Brain microvascular endothelial cell (primary cell): ENCODE measurements at regions not wholly inside any gene's neighbourhood (a gene's known extent, or its start where the extent isn't known, plus 50 kb on each side); places are given as distances from the start of the nearest gene placed in this dataset.
"Not testable (repeated sequence)": the region's sequence is repeated elsewhere in the genome, so short reads cannot be mapped to it uniquely, and the experiment has no call there.

Source experiments
- DNase-seq: peaks from one replicate; pipeline ENCODE4 v3.0.0-alpha.2; 2020
- H3K27ac ChIP-seq: fragments of 250-450 bp; sonication (Bioruptor Pico); 2 replicates; pipeline ENCODE4 v1.5.1; 2020; ENCODE audit warnings: mild to moderate bottlenecking, moderate library complexity
- H3K27me3 ChIP-seq: fragments of 250-450 bp; sonication (Bioruptor Pico); replicated peaks from 2 replicates; pipeline ENCODE4 v1.5.1; 2020; ENCODE audit warnings: mild to moderate bottlenecking
- H3K36me3 ChIP-seq: fragments of 250-450 bp; sonication (Bioruptor Pico); replicated peaks from 2 replicates; pipeline ENCODE4 v1.5.1; 2020; ENCODE audit warnings: mild to moderate bottlenecking
- H3K4me3 ChIP-seq: 2 replicates; pipeline ENCODE4 v1.5.1; 2011; ENCODE audit warnings: low read depth, mild to moderate bottlenecking, control low read depth, low read length, moderate library complexity
- CTCF ChIP-seq: IDR thresholded peaks from 2 replicates; pipeline ENCODE4 v1.5.1; 2011; ENCODE audit warnings: low read depth, mild to moderate bottlenecking, moderate library complexity, low read length, control low read depth, inconsistent platforms; ENCODE audit errors: missing control alignments
- in situ Hi-C: cut with HindIII; loops from 2 replicates; pipeline ENCODE4 v1.10.0; 2017; ENCODE audit warnings: low sequenced_read_pairs, low pct_ligation_motif_present

- H3K36me3 ChIP-seq = no peaks in the 10 kb centered on the region
- in situ Hi-C loops = no loop called here
- H3K4me3 ChIP-seq = no peak overlapping the region
- no peak for DNase-seq
- no peak for TF ChIP-seq CTCF
- no peaks in the 10 kb centered on the region for H3K27me3 ChIP-seq
- no peak overlapping the region for H3K27ac ChIP-seq
Observed at GRCh38 chr2:224173933-224174332, 134.8 kb upstream of the SERPINE2 start.

- H3K4me3 ChIP-seq = no peak overlapping the region
- DNase-seq = no peak
- no peak for TF ChIP-seq CTCF
- in situ Hi-C loops = no loop called here
- no peak overlapping the region for H3K27ac ChIP-seq
- H3K27me3 ChIP-seq = no peaks in the 10 kb centered on the region
- H3K36me3 ChIP-seq = no peaks in the 10 kb centered on the region
Observed at GRCh38 chr2:224173210-224173609, 134.1 kb upstream of the SERPINE2 start.

- no peak overlapping the region for H3K4me3 ChIP-seq
- no peaks in the 10 kb centered on the region for H3K36me3 ChIP-seq
- DNase-seq = no peak
- no peak overlapping the region for H3K27ac ChIP-seq
- in situ Hi-C loops = no loop called here
- no peak for TF ChIP-seq CTCF
- H3K27me3 ChIP-seq = no peaks in the 10 kb centered on the region
Observed at GRCh38 chr2:224171226-224171625, 132.1 kb upstream of the SERPINE2 start.

- no peak for DNase-seq
- Histone ChIP-seq H3K36me3 (no peaks in the 10 kb centered on the region), H3K27ac (no peak overlapping the region), H3K4me3 (no peak overlapping the region), H3K27me3 (no peaks in the 10 kb centered on the region)
- TF ChIP-seq CTCF = no peak
- in situ Hi-C loops = no loop called here
Observed at GRCh38 chr2:224169847-224170246, 130.8 kb upstream of the SERPINE2 start.

GRCh38 chr2:224167781-224168180 is 128.7 kb upstream of the SERPINE2 start:
- H3K36me3 ChIP-seq, in situ Hi-C loops, H3K27ac ChIP-seq, DNase-seq, H3K4me3 ChIP-seq, H3K27me3 ChIP-seq: not testable (repeated sequence)

- no peak overlapping the region for H3K4me3 ChIP-seq
- H3K36me3 ChIP-seq = no peaks in the 10 kb centered on the region
- in situ Hi-C loops = no loop called here
- TF ChIP-seq CTCF = no peak
- no peak overlapping the region for H3K27ac ChIP-seq
- DNase-seq = no peak
- H3K27me3 ChIP-seq = no peaks in the 10 kb centered on the region
Observed at GRCh38 chr2:224166654-224167053, 127.6 kb upstream of the SERPINE2 start.
